NCI-H2196 (cell line): ENCODE measurements at regions not wholly inside any gene's neighbourhood (a gene's known extent, or its start where the extent isn't known, plus 50 kb on each side); places are given as distances from the start of the nearest gene placed in this dataset.

Experiments
- DNase-seq: peaks from one replicate; lab custom pipeline; 2025; ENCODE audit not compliant: unreplicated experiment; lab: John Stamatoyannopoulos, UW

DNA sequence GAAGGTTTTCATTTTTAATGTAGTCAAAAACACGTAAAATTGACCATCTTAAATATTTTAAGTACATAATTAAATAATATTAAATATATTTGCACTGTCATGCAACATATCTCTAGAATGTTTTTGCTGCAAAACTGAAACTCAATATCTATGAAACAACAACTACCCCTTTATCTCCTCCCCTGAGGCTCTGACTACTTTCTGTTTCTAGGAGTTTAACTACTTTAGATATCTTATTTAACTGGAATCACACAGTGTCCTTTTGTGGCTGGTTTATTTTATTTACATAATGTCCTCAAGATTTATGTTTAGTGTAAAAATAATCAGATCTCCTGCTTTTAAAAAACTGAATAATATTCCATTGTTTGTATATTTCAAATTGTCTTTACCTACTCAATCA, 2003.9 kb downstream of the TP53TG3F start:
- DNase-seq, result no peak

DNA sequence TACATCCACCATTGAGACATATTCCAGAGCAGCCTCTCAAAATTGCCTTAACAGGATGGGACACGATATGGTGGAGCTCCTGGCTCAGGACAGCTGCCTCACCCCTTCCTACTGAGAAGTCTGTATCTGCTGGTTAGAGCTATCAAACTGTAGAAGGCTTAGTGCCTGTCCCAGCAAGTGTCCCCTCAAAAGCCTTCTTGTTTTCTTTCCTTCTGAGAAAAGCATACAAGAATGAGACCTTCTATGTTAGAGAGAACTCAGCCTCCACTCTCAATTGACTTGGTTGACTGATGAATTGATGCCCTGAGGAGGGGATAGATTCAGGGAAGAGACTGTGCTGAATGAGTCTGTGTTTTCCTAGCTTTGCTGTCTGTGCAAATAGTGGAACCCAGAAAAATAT, 2020.9 kb downstream of the TP53TG3F start:
- DNase-seq, result no peak

DNA sequence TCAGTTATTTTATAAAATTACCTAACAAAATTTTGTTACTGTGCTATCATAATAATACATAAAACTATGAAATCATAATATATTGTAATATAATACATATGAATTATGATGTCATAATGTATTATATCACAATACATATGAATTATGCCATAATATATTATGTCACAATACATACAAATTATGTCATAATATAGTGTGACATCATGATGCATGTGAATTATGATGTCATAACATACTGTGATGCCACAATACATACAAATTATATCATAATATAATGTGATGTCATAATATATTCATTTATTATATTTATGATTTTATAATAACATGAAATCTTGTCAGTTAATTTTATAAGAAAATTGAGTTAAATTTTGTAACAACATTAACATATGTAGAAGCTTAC, 2021.6 kb downstream of the TP53TG3F start:
- DNase-seq, result no peak

DNA sequence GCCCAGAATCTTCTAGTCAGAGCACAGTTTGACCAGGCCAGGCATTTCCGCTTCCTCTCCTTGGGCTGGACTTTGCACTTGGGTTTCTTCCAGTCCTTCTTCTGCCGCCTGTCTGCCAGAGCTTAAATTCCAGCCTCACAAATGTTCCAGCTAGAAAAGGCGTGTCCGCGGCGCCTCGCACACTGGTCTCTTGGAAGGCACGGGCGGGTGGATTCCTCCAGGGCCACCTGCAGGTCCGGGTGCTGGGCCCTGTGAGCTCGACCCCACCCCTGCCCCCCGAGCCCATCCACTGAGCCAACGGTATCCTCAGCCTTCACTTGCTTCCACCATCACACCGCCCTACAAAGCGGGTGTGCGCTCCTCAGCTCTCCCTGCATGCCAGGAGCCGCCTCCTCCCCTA, 2026.5 kb downstream of the TP53TG3F start:
- no peak for DNase-seq

DNA sequence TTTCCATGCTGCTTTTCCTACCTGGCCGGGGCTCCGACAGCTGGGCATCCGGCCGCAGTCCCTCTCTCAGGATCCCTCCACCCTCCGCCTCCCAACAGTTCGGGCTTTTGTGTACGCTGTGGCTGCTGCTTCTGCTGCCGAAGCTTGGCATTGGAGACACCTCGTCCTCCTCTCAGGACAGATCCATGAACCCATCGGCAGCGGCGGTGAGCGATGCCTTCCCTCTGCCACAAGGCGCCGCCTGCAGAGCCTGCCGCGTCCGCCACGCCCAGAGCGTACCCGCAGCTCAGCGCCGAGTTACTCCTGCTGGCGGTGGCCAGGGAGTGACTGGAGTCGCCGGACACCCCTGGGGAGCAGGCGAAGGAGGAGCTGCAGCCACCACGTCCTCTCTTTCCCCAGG, 2032.8 kb downstream of the TP53TG3F start:
- DNase-seq, result no peak

DNA sequence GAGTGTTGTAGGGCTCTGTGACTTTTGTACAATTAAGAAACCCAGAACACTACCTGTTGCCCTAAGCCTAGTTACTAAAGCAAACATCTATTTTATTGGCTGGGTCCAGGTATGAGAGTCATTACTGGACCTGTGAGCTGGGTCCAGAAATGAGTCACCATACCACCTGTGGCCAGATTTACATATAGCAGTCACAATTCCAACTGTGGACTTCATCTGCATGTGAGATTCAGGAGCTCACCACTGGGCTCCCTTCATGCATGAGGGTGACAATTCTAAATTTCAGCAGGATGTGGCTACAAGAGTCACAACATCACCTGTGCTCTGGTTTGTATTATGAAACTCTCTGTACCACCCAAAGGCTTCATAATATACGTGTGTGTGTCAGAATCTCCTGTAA, 2038.0 kb downstream of the TP53TG3F start:
- no peak for DNase-seq

DNA sequence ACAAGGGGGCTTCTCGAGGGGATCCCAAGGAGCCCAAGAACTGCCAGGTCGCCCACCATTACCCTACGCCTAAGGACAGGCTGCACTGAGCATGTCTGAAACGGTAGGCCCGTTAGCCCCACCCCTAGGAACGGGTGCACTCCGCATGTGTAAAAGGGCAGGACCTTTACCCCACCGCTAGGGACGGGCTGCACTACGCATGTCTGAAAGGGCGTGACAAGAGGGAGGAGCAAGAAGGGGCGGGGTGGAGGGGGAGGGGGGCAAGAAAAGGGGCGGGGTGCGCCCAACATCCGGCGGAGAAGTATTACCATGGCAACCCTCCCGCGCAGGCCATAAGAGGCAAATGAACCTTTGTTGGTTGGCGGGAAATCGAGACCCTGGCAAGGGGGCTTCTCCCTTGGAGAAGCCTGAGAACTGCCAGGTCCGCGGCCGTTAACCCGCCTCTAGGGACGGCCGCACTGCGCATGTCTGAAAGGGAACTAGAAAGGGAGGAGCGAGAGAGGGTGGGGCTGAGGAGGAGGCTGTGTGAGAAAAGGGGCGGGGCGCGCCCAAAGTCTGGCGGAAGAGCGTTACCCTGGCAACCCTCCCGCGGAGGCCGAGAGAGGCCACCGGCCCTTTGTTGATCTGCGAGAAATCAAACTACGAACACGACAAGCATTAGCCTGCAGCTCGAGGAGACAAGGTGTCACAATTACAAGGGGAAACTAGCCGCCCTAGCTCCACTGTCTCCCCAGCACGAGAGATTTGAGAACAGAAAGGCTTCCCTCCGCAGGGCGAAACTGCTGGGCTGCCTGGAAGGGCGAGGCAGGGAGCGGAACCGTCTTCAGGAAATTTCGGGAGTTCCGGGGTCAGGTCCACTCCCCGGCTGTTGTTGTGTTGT, 2046.8 kb downstream of the TP53TG3F start:
- DNase-seq, result no peak

DNA sequence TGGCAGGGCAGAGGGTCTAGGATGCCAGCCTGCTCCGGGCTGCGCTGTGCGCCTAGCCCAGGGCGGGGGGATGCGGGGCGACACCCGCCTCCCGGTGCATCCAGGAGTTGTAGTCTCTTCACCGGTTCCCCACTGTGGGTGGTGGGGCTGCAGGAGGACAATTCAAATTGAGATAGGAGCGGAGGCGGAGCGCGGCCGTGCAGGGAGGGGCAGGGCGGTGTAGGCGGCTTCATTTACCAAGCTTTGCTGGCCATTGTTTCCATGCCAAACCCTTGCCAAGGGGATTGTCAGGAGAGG, 2047.4 kb downstream of the TP53TG3F start:
- DNase-seq, result no peak

DNA sequence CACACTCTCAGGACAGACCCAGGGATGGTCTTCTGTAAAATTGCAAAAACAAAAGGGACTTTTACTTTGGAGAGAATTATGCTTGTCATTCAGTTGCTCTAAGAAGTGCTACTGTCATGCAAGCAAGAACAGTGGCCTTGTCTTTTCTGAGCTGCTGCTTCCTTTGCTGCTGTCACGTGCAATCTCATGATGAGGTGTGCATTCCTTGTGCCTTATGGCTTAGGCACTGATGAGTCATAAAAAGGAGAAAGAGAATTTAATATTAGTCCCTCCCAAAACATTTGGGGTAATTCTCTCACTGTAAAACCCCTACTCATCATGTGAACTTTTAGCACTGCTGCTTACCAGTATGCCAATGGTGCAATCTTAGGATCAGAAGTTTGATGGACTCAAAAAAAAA, 2051.3 kb downstream of the TP53TG3F start:
- no peak for DNase-seq

DNA sequence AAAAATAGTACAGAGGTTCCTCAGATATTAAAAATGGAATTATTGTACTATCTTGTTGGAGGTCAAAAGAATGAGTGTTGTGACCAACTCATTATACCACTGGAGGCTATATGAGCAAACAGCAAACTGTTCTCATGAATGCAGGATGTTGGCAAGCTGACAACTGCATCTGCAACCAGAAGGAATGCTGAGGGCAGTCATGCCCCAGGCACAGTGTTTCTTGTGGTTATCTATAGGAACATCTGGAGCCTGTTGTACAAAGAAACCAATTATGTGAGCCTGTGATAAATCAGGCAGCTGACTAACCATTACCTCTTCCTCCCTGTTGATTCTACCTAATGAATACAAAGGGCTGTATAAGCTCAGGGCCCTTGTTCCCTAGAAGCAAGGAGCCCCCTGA, 2057.1 kb downstream of the TP53TG3F start:
- DNase-seq, result no peak

DNA sequence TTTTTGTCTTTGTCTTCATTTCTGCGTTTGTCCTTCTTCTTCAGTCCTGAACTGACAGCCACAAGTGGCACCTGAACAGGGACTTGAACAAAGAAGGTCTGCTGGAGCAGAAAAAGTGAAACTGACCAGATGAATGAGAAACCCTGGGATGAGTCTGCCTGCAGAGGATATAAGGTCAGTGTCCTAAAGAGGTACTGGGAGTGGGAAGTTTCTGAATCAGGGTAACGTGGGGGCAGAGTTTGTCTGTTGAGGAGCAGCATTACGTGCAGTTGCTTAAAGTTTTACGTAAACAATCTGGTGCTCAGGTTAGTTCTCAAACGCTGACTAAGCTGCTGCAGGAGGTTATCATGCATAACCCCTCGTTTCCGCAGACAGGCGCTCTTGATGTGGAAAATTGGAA, 2057.6 kb downstream of the TP53TG3F start:
- DNase-seq, result no peak

DNA sequence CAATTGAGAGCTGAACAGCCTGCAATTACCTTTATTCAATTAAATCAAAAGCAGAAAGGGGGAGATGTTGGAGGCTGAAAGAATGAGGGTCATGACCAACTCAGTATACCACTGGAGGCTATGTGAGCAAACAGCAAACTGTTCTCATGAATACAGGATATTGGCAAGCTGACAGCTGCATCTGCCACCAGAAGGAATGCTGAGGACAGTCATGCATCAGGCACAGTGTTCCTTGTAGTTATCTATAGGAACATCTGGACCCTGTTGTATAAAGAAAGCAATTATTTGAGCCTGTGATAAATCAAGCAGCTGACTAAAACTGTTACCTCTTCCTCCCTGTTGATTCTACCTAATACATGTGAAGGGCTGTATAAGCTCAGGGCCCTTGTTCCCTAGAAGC, 2064.6 kb downstream of the TP53TG3F start:
- DNase-seq, result no peak

DNA sequence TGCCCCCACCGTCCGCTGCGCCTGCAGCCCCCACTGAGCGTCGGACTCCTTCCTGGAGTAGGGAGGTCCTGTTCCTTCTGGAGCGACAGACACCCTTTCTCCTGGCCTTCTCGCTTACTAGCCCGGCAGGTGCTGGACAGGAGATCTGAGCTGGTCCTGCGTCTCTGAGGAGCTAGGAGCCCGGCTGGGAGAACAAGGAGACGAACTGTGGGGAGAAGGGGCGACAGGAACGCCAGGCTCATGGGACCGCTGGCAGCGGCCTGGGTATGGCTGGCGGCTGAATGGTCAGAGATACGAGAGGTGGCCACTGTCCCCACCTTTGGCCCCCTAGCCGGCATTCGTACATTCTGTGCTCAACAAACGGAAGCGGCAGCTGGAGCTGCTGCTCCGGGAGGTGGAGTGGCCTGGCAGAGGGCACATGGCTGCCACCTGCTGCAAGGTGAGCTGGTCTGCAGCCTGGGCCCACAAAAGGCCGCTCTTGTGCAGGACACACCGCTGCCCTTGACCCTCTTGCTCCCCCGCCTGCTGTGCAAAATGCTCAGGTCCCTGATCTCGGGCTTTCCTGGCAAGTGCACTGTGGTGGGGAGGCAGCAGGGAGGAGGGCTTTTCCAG, 2066.7 kb downstream of the TP53TG3F start:
- DNase-seq, result no peak

DNA sequence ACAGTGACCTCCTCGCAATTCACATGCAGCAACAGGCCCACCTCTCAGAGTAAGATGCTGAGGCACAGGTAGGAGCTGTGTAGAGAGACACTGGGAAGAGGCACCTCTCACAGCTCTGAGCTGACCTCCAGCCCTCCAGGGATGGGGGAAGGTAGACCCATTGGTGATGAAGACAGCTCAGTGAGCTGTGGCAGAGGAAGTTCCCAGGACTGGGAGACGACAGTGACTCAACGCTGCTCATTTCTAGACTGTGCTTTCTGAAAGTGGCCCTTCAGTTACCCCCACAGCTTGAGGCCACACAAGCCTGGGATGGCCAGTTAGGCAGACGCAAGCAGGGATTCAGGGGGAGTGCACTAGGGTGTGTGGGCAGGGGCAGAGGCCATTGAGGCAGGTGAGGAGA, 2073.2 kb downstream of the TP53TG3F start:
- DNase-seq, result no peak

DNA sequence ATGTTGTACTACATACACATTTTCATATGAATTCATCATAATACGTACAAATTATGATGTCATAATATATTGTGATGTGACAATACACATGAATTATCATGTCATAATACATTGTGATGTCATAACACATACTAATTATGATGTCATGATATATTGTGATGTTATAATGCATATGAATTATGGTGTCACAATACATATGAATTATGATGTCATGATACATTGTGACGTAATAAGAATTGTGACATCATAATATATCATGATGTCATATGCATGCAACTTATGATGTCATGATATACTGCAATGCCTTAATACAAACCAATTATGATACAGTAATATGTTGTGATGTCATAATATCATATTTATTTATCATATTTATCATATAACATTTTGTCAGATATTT, 2074.3 kb downstream of the TP53TG3F start:
- no peak for DNase-seq

DNA sequence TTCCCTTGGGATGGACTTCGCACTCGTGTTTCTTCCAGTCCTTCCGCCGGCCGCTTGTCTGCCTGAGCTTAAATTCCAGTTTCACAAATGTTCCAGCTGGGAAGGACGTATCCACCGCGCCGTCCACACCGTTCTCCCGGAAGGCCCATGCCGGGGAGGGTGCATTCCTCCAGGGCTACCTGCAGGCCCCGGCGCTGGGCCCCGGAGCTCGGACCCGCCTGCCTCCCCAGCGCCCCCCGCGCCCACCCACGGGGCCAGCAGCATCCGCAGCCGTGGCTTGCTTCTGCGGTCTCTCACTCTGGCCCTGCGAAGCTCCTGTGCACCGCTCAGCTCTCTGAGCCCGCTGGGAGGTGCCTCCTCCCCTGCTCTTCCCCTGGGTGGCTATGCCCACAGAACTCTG, 2084.1 kb downstream of the TP53TG3F start:
- DNase-seq, result no peak

DNA sequence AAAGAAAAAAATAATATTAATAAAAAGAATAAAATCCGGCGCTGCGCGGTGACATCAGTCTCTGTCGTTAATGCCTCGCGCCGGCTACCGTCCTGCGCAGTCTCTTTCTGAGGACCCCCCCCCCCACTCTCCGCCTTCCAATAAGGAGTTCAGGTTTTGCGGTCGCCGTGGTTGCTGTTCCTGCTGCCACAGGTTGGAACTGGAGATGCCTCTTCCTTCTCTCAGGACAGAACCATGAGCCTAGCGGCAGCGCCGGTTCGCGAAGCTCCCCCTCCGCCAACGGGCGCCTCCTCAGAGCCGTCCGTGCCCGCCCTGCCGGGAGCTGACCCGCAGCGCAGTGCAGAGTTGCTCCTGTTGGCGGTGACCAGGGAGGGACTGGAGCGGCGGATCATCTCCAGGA, 2093.4 kb downstream of the TP53TG3F start:
- no peak for DNase-seq

DNA sequence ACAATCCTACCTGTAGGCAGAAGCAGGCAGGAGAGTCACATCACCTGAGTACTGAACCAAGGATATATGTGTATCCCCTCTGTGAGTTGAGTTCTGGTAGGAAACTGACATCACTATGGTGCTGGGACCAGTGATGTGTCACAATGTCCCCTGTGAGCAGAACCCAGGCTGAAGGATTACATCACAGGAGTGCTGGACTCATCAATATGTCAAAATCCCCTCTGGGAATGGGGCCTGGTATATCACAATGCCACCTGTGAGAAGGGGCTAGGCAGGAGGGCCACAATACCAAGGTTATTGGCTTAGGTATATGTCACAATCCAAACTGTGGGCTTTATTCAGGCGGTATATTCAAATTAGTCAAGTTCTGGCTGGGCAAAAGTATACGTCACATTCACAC, 2098.3 kb downstream of the TP53TG3F start:
- no peak for DNase-seq

DNA sequence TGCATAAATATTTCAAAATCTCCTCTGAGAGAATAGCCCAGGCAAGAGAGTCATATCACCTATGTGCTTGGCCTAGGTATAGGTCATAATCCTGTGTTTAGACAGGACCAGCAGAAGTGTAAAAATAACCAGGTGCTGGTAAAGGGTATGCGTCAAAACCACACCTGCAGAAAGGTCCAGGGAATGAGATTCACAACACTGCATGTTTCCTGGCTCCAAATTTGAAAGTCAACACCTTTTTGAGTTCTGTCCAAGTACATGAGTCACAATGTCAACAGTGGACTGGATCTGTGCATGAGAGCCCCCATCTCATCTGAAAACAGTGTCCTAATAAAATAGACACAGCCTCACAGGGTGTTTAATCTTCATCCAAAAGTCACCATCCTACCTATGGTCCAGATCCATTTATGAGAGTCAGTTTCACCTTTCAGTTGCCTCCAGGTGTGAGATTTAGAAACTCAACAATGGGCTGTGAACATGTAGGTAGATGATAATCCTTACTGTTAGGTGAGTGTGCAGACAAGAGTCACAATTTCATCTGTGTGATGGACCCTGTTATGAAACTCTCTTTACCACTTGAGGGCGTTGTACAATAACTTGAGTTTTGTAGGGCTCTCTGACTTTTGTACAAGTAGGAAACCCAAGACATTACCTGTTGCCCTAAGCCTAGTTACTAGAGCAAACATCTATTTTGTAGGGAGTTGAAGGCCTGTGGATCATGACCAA, 2100.7 kb downstream of the TP53TG3F start:
- DNase-seq, result no peak

DNA sequence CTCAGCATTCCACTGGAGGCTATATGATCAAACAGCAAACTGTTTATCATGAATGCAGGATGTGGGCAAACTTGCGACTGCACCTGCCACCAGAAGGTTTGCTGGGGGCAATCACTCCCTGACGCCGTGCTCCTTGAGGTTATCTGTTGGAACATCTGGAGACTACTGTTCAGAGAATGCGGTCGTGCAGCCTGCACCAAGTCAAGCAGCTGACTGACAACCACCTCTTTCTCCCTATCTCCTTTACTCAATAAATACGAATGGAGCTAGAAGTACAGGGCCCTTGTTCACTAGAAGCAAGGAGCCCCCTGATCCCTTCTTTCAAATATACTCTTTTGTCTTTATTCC, 2101.2 kb downstream of the TP53TG3F start:
- no peak for DNase-seq

DNA sequence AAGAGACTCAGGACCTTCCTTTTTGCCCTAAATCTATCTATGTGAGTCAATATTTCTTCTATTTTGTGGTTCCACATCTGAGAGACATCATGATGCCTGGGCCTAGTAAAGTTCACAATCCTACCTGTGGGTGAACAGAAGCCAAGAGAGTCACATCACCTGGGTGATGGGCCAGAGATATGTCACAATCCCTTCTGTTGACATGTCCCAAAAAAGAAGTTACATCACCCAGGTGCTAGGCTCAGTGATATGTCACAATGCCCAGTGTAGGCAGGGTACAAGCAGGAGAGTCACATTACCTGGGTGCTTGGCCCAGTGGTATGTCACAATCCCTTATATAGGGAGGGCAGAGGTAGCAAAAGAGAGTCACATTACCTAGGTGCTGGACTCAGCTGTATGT, 2101.9 kb downstream of the TP53TG3F start:
- DNase-seq, result no peak

DNA sequence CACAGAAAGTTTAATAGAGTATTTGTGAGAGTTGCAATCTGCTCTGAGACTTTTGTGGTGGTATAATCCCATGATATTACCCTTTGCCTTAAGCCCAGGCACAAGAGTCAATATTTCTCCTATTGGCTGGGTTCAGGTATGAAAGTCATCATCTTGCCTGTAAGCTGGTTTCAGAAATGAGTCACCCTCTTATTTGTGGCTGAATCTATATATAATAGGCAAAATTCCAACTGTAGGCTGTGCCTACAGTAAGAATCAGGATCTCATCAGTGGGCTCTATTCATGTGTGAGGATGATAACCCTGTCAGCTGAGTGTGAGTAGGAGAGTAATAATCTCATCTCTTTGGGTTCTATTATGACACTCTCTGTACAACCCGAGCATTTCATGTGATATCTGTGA, 2103.1 kb downstream of the TP53TG3F start:
- DNase-seq, result no peak
